LoVo (cell line): ENCODE measurements at regions not wholly inside any gene's neighbourhood (a gene's known extent, or its start where the extent isn't known, plus 50 kb on each side); places are given as distances from the start of the nearest gene placed in this dataset.
"Not testable (repeated sequence)": the region's sequence is repeated elsewhere in the genome, so short reads cannot be mapped to it uniquely, and the experiment has no call there.

Experiments
- DNase-seq: peaks from one replicate; pipeline ENCODE4 v3.0.0-alpha.2; 2016; ENCODE audit warnings: low spot score

- DNase-seq: no peak
Observed at GRCh38 chr6:109875973-109876372, 102.1 kb upstream of the GPR6 start.

GRCh38 chr6:109877028-109878004, 100.8 kb upstream of the GPR6 start:
- no peak for DNase-seq

- not testable (repeated sequence) for DNase-seq
Observed at GRCh38 chr6:109878005-109878690, 100.0 kb upstream of the GPR6 start.

GRCh38 chr6:109879081-109879480, 99.0 kb upstream of the GPR6 start:
- DNase-seq: not testable (repeated sequence)

DNA sequence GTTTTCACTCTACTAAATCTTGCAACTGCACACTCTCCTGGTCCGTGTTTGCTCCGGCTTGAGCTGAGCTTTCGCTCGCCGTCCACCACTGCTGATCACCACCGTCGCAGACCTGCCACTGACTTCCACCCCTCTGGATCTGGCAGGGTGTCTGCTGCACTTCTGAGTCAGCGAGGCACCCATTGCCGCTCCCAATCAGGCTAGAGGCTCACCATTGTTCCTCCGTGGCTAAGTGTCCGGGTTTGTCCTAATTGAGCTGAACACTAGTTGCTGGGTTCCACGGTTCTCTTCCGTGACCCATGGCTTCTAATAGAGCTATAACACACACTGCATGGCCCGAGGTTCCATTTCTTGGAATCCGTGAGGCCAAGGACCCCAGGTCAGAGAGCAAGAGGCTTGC, 98.6 kb upstream of the GPR6 start:
- no peak for DNase-seq

- not testable (repeated sequence) for DNase-seq
Observed at GRCh38 chr6:109881069-109881468, 97.0 kb upstream of the GPR6 start.

GRCh38 chr6:109881953-109882490, 96.1 kb upstream of the GPR6 start:
- DNase-seq: peak; percentile 52

GRCh38 chr6:109891924-109892323, 86.2 kb upstream of the GPR6 start:
- DNase-seq: no peak

GRCh38 chr6:109892451-109893435, 85.4 kb upstream of the GPR6 start:
- DNase-seq: peak; percentile 74

DNA sequence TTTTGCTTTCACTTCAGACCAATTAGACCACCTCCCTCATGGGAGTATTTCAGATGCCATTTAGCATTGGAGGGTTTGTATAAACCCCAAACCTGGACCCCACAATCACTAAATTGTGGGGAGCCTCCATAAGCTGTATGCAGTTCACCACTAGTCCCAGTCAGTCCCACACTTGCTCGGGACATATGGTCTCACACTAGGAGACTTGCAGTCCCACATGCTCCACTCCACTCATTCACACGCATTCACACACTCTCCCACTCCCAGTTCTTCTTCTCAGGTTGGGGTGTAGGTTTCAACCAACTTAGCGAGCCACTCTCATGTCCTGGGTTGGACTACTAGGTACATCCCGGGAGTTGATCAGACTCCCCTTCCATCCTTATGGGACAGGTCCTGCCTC, 84.5 kb upstream of the GPR6 start:
- no peak for DNase-seq

GRCh38 chr6:109894181-109894580, 83.9 kb upstream of the GPR6 start:
- no peak for DNase-seq

- DNase-seq: no peak
Observed at GRCh38 chr6:109896341-109896740, 81.8 kb upstream of the GPR6 start.

GRCh38 chr6:109897025-109897424, 81.1 kb upstream of the GPR6 start:
- no peak for DNase-seq

GRCh38 chr6:109897561-109898080, 80.5 kb upstream of the GPR6 start:
- no peak for DNase-seq

GRCh38 chr6:109901976-109902375, 76.1 kb upstream of the GPR6 start:
- no peak for DNase-seq

DNA sequence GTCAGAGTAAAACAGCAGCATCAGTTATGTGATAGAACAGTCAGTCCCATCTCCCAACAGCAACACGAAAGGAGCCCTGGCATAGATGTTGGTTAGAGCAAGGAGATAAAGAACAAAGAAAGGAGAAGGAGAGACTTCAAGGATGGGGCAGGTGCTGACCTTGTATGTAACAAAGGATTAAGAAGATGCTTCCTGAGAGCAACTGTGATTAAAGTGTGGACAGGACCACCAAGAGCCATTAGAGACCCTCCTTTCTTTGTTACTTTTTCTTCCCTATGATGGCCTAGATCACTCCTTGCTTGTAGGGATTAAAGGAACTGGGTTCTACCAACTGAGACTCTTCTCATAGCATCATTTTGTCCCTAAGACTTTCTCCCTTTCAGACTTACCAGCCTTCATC, 75.2 kb upstream of the GPR6 start:
- DNase-seq: no peak

DNA sequence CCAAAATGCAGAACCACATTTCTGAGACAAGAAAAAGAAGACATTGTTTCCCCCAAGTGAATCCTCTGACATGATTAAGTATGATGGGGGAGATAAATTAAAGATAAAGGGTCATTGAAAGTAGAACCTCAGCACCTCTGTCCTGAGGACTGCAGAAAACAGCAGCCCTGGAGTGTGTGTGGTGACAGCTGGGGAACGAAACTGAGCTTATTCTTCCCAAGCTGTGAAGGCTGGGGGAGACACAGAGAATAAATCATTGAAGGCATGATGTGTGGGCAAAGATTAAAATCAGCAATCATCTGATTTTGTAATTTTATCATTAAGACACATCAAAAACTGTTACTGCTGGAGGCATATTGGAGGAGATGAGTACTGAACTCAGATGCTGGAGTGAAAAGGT, 67.5 kb upstream of the GPR6 start:
- DNase-seq: no peak

DNA sequence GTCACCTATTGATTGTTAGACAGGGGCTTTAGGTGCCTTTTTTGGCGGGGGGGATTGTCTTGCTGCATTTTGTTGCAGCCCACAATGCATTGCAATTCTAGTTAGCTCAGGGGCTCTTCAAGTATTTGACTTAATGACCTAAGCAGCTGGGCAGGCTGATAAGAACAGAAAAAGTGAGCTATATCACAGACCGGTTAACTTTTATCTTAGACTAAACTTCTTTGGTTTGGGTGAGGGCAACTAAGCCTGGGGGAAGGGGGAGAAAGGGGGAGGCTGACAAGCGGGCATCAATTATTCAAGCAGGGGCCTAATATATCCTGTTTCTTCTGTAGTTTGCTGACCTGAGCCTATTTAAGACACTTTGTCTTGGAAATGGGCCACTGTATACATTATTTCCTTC, 66.0 kb upstream of the GPR6 start:
- no peak for DNase-seq

DNA sequence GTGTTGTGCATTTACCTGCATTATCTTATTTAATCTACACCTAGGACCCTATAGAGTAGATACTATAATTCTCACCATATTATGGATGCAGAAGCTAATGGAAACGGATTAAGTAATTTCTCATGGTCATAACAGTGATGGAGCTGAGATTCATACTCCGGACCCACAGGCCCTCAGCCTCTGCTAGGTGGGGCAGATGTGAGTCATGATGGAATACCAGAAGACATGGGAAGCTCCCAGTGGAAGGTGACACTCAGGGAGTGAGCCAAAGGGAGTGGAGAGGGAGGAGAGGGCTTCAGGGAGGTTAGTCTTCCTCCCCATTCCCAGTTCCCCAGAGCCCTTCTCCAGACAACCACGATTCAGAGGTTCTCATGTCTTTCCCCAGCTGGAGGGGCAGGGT, 65.2 kb upstream of the GPR6 start:
- DNase-seq: peak; percentile 16

DNA sequence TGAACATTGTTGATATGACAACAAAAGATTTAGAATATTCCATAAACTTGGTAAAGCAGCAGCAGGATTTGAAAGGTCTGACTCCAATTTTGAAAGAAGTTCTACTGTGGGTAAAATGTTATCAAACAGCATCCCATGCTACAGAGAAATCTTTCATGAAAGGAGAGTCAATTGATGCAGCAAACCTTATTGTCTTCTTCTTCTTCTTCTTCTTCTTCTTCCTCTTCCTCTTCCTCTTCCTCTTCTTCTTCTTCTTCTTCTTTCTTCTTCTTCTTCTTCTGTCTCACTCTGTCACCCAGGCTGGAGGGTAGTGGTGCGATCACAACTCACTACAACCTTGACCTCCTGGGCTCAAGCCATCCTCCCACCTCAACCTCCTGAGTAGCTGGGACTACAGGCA, 62.4 kb upstream of the GPR6 start:
- not testable (repeated sequence) for DNase-seq

GRCh38 chr6:109916759-109917158, 61.4 kb upstream of the GPR6 start:
- no peak for DNase-seq

GRCh38 chr6:109918227-109918626, 59.9 kb upstream of the GPR6 start:
- no peak for DNase-seq
